SK-N-SH (cell line): ENCODE measurements at regions not wholly inside any gene's neighbourhood (a gene's known extent, or its start where the extent isn't known, plus 50 kb on each side); places are given as distances from the start of the nearest gene placed in this dataset.

Experiments used
- CTCF ChIA-PET: fragments of 300-600, 350-600 bp; formaldehyde crosslinking; extraction: SDS; loops from one replicate; lab custom pipeline; 2021; lab: Yijun Ruan, JAX
- POLR2A ChIA-PET: fragments of 350-600 bp; sonication (Branson Sonifier 250); formaldehyde crosslinking; extraction: SDS; loops from one replicate; lab custom pipeline; 2020; ENCODE audit warnings: antibody characterized with exemption, inconsistent platforms; lab: Yijun Ruan, JAX
- DNase-seq: peaks from one replicate; pipeline ENCODE4 v3.0.0; 2012
- H2AFZ ChIP-seq: fragments of 200-600 bp; sonication (generic); 2 replicates; pipeline ENCODE4 v1.8.1; 2016; ENCODE audit warnings: antibody characterized with exemption, mild to moderate bottlenecking, low read depth
- H3F3A ChIP-seq: fragments of 200-600 bp; sonication (generic); replicated peaks from 2 replicates; pipeline ENCODE3; 2016; ENCODE audit warnings: antibody characterized with exemption, mild to moderate bottlenecking; ENCODE audit not compliant: insufficient read depth
- H3K27ac ChIP-seq, 2 experiments: fragments of 200-500 bp in 1 of 2; fragments of 200-600 bp in 1 of 2; sonication (Bioruptor generic) in 1 of 2; sonication (generic), shearing (Covaris generic) in 1 of 2; 2 replicates each; pipeline versions ENCODE4 v1.5.1 to v1.6.1; 2014 to 2016; ENCODE audit warnings: low read depth in 2 of 2, inconsistent platforms in 1 of 2, low read length in 1 of 2, mild to moderate bottlenecking in 1 of 2, mixed read lengths in 1 of 2
- H3K27me3 ChIP-seq: fragments of 200-600 bp; sonication (generic), shearing (Covaris generic); 2 replicates; pipeline ENCODE4 v1.6.1; 2016; ENCODE audit warnings: mixed run types; ENCODE audit not compliant: insufficient read depth
- H3K36me3 ChIP-seq, 2 experiments: fragments of 200-500 bp in 1 of 2; fragments of 200-600 bp in 1 of 2; sonication (Bioruptor generic) in 1 of 2; sonication (generic) in 1 of 2; replicated peaks in 1 of 2; 2 replicates each; pipeline versions ENCODE3 to v1.5.1; 2014 to 2016; ENCODE audit warnings: low read length in 1 of 2, mild to moderate bottlenecking in 1 of 2; ENCODE audit not compliant: insufficient read depth in 2 of 2, control insufficient read depth in 1 of 2
- H3K4me1 ChIP-seq, 2 experiments: fragments of 200-500 bp in 1 of 2; fragments of 200-600 bp in 1 of 2; sonication (Bioruptor generic) in 1 of 2; sonication (generic), shearing (Covaris generic) in 1 of 2; 2 replicates each; pipeline versions ENCODE4 v1.5.1 to v1.6.1; 2014 to 2016; ENCODE audit warnings: low read depth in 1 of 2, low read length in 1 of 2, mixed run types in 1 of 2; ENCODE audit not compliant: insufficient read depth in 2 of 2, control insufficient read depth in 1 of 2
- H3K4me2 ChIP-seq: fragments of 200-600 bp; sonication (generic), shearing (Covaris generic); 2 replicates; pipeline ENCODE4 v1.6.1; 2017; ENCODE audit warnings: mixed run types
- H3K4me3 ChIP-seq, 2 experiments: fragments of 200-500 bp in 1 of 2; fragments of 200-600 bp in 1 of 2; sonication (Bioruptor generic) in 1 of 2; sonication (generic), shearing (Covaris generic) in 1 of 2; 2 replicates each; pipeline versions ENCODE4 v1.5.1 to v1.8.1; 2014 to 2016; ENCODE audit warnings: low read depth in 2 of 2, inconsistent platforms in 1 of 2, low read length in 1 of 2, mild to moderate bottlenecking in 1 of 2, mixed read lengths in 1 of 2, moderate library complexity in 1 of 2
- H3K79me2 ChIP-seq: fragments of 200-600 bp; sonication (generic); 2 replicates; pipeline ENCODE4 v1.8.1; 2017; ENCODE audit warnings: mild to moderate bottlenecking; ENCODE audit not compliant: insufficient read depth
- H3K9ac ChIP-seq: fragments of 200-600 bp; sonication (generic); 2 replicates; pipeline ENCODE4 v1.6.1; 2017; ENCODE audit warnings: mixed run types
- H3K9me2 ChIP-seq: fragments of 200-600 bp; sonication (generic); 2 replicates; pipeline ENCODE4 v1.6.1; 2017; ENCODE audit warnings: mixed run types
- H3K9me3 ChIP-seq: fragments of 200-600 bp; sonication (generic); 2 replicates; pipeline ENCODE4 v1.6.1; 2017; ENCODE audit warnings: mixed run types, mild to moderate bottlenecking, moderate library complexity
- H4K20me1 ChIP-seq: fragments of 200-600 bp; sonication (generic); 2 replicates; pipeline ENCODE4 v1.6.1; 2017; ENCODE audit warnings: mild to moderate bottlenecking, mixed run types; ENCODE audit not compliant: insufficient read depth
- CTCF ChIP-seq: fragments of 200-600 bp; sonication (generic); IDR thresholded peaks from 2 replicates; pipeline ENCODE4 v1.6.1; 2017; ENCODE audit warnings: antibody characterized with exemption, mild to moderate bottlenecking, moderate library complexity
- EZH2phosphoT487 ChIP-seq: fragments of 200-600 bp; sonication (generic); IDR thresholded peaks from 2 replicates; pipeline ENCODE4 v1.6.1; 2017; ENCODE audit warnings: low read depth, mixed run types, mild to moderate bottlenecking, antibody characterized with exemption, moderate library complexity, borderline replicate concordance
- FOXJ3 ChIP-seq: sonication (generic); formaldehyde crosslinking; IDR thresholded peaks from 2 replicates; pipeline ENCODE4 v1.5.1; 2020; ENCODE audit warnings: mild to moderate bottlenecking, missing genetic modification reagents
- MAX ChIP-seq: IDR thresholded peaks from 2 replicates; pipeline ENCODE4 v1.4.0; 2012; ENCODE audit warnings: low read depth
- MXI1 ChIP-seq: IDR thresholded peaks from 2 replicates; pipeline ENCODE4 v1.6.1; 2012; ENCODE audit warnings: mild to moderate bottlenecking, low read depth, low read length, improper control_type of control experiment
- NFIC ChIP-seq: IDR thresholded peaks from 2 replicates; pipeline ENCODE4 v1.4.0; 2012; ENCODE audit warnings: borderline replicate concordance
- NRF1 ChIP-seq: IDR thresholded peaks from 2 replicates; pipeline ENCODE4 v1.6.1; 2012; ENCODE audit warnings: low read depth, mild to moderate bottlenecking, low read length
- SIN3A ChIP-seq: IDR thresholded peaks from 2 replicates; pipeline ENCODE4 v1.6.1; 2012; ENCODE audit warnings: low read depth, mild to moderate bottlenecking, low read length, moderate library complexity, borderline replicate concordance
- TCF12 ChIP-seq: IDR thresholded peaks from 2 replicates; pipeline ENCODE4 v1.4.0; 2012
- TEAD4 ChIP-seq: IDR thresholded peaks from 2 replicates; pipeline ENCODE4 v1.4.0; 2012; ENCODE audit warnings: mild to moderate bottlenecking, borderline replicate concordance; ENCODE audit not compliant: insufficient read depth
- YY1 ChIP-seq: IDR thresholded peaks from 2 replicates; pipeline ENCODE4 v1.4.0; 2012; ENCODE audit warnings: low read depth, mild to moderate bottlenecking
- WGBS: methylation state at CpG from one replicate; pipeline ENCODE4 v1.1.6; 2017; ENCODE audit warnings: low lambda C conversion rate; 5-methylcytosine and 5-hydroxymethylcytosine counted together

- Histone ChIP-seq H3K36me3 (no peaks in the 10 kb centered on the region), H3F3A (no peaks in the 10 kb centered on the region), H3K27ac (no peak overlapping the region), H3K79me2 (no peaks in the 10 kb centered on the region), H3K4me2 (no peak overlapping the region), H3K9me2 (no peaks in the 10 kb centered on the region), H3K4me3 (no peak overlapping the region), H3K4me1 (no peaks in the 10 kb centered on the region), H3K27me3 (no peaks in the 10 kb centered on the region), H3K9me3 (no peaks in the 10 kb centered on the region), H3K9ac (no peak overlapping the region), H4K20me1 (no peaks in the 10 kb centered on the region), H2AFZ (no peak overlapping the region)
- ChIA-PET CTCF (no interaction called here), POLR2A (no interaction called here)
- DNase-seq, result no peak
- TF ChIP-seq YY1 (no peak), TEAD4 (no peak), FOXJ3 (CRISPR knock-in tag) (no peak), SIN3A (no peak), TCF12 (no peak), NRF1 (no peak), MXI1 (no peak), EZH2phosphoT487 (no peak)
- 26% methylated on average over 16 of the region's 17 CpGs for WGBS
These were observed 58.2 kb upstream of the SYNDIG1 start for GRCh38 chr20:24411003-24411833.

DNA sequence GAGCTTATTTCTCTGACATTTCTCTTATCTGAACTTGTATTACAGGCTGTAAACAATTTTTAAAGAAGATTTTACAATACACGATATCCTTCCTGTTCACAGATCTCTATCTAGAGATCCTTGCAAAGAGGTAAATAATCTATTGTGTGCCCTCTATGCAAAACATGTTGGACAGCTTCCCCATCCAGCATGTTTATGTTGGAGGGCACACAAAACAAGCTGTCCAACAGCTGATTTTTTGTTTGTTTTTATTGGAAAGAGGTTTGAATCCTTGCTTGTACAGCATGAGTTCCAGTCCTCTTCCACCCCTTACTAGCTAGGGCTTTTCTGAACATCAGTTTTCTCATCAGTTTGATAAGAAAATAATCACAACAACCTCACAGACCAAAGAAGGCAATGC is 62.3 kb upstream of the SYNDIG1 start:
- Histone ChIP-seq H3K9ac (no peak overlapping the region), H4K20me1 (no peaks in the 10 kb centered on the region), H3K9me2 (no peaks in the 10 kb centered on the region), H3K4me1 (no peaks in the 10 kb centered on the region), H3K4me2 (no peak overlapping the region), H2AFZ (no peak overlapping the region), H3K79me2 (no peaks in the 10 kb centered on the region), H3K36me3 (no peaks in the 10 kb centered on the region), H3K27me3 (no peaks in the 10 kb centered on the region), H3K4me3 (no peak overlapping the region)
- CTCF ChIA-PET, result no interaction called here
- DNase-seq, result no peak
- 16% methylated on average over 1 of the region's 1 CpG for WGBS
- TF ChIP-seq EZH2phosphoT487, result no peak
- TF ChIP-seq CTCF, result no peak
- no peak for TF ChIP-seq MAX
- TF ChIP-seq NFIC, result no peak
- TF ChIP-seq, all 33 proteins: peak for 0
- no peaks in the 10 kb centered on the region for H3F3A ChIP-seq
- H3K27ac ChIP-seq, result no peak overlapping the region
- no peaks in the 10 kb centered on the region for H3K9me3 ChIP-seq
- POLR2A ChIA-PET, result no interaction called here
